ENCODE measurements at regions not wholly inside any gene's neighbourhood (a gene's known extent, or its start where the extent isn't known, plus 50 kb on each side); places are given as distances from the start of the nearest gene placed in this dataset.

- DNase-seq = no peak
Observed at GRCh38 chr11:15745266-15745665, 611.1 kb downstream of the SOX6 start.

GRCh38 chr11:15747671-15748070 lies 608.7 kb downstream of the SOX6 start:
- DNase-seq = no peak

- no peak for DNase-seq
Observed at GRCh38 chr11:15748132-15748531, 608.2 kb downstream of the SOX6 start.

GRCh38 chr11:15748741-15749140 lies 607.6 kb downstream of the SOX6 start:
- no peak for DNase-seq

GRCh38 chr11:15750535-15751308 lies 605.6 kb downstream of the SOX6 start:
- DNase-seq = peak; percentile 76

GRCh38 chr11:15754221-15754620 lies 602.1 kb downstream of the SOX6 start:
- DNase-seq = no peak

- no peak for DNase-seq
Observed at GRCh38 chr11:15757048-15757698, 599.2 kb downstream of the SOX6 start.

- DNase-seq = no peak
Observed at GRCh38 chr11:15758857-15759465, 597.4 kb downstream of the SOX6 start.

- DNase-seq = no peak
Observed at GRCh38 chr11:15761235-15761634, 595.1 kb downstream of the SOX6 start.

GRCh38 chr11:15764326-15764725 lies 592.0 kb downstream of the SOX6 start:
- no peak for DNase-seq

GRCh38 chr11:15764948-15765347 lies 591.4 kb downstream of the SOX6 start:
- DNase-seq = no peak

GRCh38 chr11:15765530-15765929 lies 590.8 kb downstream of the SOX6 start:
- no peak for DNase-seq

GRCh38 chr11:15768321-15768720 lies 588.0 kb downstream of the SOX6 start:
- DNase-seq = no peak

- no peak for DNase-seq
Observed at GRCh38 chr11:15769203-15769602, 587.1 kb downstream of the SOX6 start.

- DNase-seq = no peak
Observed at GRCh38 chr11:15770798-15771414, 585.4 kb downstream of the SOX6 start.

- no peak for DNase-seq
Observed at GRCh38 chr11:15772547-15772946, 583.8 kb downstream of the SOX6 start.

GRCh38 chr11:15772981-15773380 lies 583.4 kb downstream of the SOX6 start:
- no peak for DNase-seq

GRCh38 chr11:15773476-15774387 lies 582.6 kb downstream of the SOX6 start:
- DNase-seq = no peak

- no peak for DNase-seq
Observed at GRCh38 chr11:15774388-15774939, 581.9 kb downstream of the SOX6 start.

- DNase-seq = no peak
Observed at GRCh38 chr11:15775015-15775541, 581.3 kb downstream of the SOX6 start.

GRCh38 chr11:15775797-15776196 lies 580.5 kb downstream of the SOX6 start:
- DNase-seq = no peak

- DNase-seq = no peak
Observed at GRCh38 chr11:15776366-15776765, 580.0 kb downstream of the SOX6 start.
